HG03175 (cell line): ENCODE measurements at regions not wholly inside any gene's neighbourhood (a gene's known extent, or its start where the extent isn't known, plus 50 kb on each side); places are given as distances from the start of the nearest gene placed in this dataset.
"Not testable (repeated sequence)": the region's sequence is repeated elsewhere in the genome, so short reads cannot be mapped to it uniquely, and the experiment has no call there.

ENCODE experiments used
- ATAC-seq: cut with Tn5 transposase; IDR thresholded peaks from one replicate; pipeline ENCODE4 v1.9.1; 2021; ENCODE audit warnings: mild to moderate bottlenecking, moderate library complexity; ENCODE audit not compliant: unreplicated experiment

DNA sequence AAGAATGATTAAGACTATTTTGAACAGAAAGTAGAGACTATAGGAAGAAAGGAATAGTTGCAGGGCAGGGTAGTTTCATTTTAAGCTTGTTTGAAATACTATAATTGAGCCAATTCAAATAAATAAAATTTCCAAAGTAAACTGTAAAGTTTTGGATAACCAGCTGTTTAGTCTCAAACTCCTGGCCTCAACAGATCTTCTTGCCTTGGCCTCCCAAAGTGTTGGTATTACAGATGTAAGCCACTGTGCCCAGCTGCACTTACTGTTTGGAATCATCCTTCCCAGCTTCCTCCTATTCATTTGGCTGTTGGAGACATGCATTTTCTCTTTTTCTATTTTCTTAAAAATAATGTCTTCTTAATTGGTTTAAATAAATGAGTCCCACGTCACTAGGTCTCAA, 231.0 kb downstream of the NNT start:
- no peak for ATAC-seq

DNA sequence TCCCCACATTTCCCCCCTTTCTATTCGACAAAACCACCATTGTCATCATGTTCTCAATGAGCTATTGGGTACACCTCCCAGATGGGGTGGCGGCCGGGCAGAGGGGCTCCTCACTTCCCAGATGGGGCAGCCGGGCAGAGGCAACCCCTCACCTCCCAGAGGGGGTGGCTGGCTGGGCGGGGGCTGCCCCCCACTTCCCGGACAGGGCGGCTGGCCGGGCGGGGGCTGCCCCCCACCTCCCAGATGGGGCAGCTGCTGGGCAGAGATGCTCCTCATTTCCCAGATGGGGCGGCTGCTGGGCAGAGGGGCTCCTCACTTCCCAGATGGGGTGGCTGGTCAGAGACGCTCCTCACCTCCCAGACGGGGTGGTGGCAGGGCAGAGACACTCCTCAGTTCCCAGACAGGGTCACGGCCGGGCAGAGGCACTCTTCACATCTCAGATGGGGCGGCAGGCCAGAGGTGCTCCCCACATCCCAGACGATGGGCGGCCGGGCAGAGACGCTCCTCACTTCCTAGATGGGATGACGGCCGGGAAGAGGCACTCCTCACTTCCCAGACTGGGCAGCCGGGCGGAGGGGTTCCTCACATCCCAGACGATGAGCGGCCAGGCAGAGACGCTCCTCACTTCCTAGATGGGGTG, 221.5 kb downstream of the NNT start:
- not testable (repeated sequence) for ATAC-seq

DNA sequence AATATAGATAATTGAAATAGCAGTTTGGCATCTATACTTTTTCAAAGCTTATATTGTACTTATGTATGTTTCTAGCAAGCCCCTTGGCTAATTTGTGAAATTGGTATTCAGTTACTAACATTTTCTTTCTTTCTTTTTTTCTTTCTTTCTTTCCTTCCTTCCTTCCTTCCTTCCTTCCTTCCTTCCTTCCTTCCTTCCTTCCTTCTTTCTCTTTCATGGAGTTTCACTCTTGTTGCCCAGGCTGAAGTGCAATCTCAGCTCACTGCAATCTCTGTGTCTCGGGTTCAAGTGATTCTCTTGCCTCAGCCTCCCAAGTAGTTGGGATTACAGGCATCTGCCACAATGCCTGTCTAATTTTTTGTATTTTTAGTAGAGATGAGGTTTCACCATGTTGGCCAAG, 215.4 kb downstream of the NNT start:
- not testable (repeated sequence) for ATAC-seq

DNA sequence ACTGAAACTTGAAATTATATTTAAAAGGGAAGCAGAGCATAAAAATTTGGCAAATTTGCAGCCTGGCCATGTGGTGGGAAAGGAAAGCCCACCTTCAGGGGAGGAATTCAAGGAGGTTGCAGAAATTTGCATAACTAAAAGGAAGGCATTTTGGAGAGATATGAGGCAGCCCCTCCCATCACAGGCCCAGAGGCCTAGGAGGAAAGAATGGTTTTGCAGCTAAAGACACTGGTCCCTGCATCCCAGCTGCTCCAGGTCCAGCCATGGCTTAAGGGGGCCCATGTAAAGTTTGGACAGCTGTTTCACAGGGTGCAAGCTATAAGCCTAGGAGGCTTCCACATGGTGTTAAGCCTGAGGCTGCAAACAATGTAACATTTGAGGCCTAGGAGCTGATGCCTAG, 212.5 kb downstream of the NNT start:
- ATAC-seq, result no peak

DNA sequence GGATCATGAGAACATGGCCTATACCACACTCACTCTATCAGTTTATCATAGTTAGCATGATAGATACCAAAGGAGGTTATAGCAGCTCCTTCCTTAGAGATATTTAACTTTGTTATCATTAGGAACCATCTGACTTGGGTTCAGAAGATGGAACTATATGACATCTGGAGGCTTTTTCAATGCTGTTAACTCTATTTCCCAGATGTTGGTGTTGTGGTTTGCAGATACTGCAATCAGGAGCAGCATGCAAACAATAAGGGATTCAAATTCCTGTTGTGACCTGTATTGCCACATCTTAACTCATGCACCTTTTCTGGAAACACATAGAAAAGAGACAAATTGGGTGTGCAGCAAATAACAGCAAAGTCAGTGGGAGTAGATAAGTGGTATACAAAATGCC, 201.7 kb downstream of the NNT start:
- no peak for ATAC-seq

DNA sequence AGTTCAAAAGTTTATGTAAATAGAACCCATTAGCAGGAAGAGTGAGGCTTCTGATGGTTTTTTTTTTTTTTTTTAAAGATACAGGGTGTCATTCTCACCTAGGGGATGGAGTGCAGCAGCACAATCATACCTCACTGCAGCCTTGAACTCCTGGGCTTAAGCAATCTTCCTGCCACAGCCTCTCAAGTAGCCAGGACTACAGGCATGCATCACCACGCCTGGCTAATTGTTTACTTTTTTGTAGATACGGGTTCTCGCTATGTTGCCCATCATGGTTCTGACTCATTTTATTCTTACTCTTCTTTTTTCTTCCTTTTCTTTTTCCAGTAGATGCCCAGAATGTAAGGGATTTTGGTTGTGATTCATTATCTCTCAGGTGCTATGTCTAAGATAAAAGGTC, 201.1 kb downstream of the NNT start:
- no peak for ATAC-seq

DNA sequence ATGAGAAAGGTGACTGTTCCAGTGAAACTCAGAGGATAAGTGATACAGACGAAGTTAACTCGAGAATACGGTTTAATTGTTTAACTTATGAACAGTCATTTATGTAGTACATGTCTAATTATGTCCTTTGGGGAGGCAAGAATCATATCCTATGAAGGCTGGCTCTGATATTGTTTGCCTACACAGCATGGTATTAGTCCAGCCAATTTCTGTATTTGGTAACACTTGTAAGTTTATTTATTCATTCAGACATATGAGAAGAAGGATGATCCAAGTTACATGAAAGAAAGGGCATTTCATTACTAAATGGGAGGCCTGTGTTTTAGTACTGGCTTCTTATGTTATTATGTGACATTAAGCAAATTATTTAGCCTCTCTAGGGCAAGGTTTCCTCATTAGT, 199.7 kb downstream of the NNT start:
- ATAC-seq, result no peak

DNA sequence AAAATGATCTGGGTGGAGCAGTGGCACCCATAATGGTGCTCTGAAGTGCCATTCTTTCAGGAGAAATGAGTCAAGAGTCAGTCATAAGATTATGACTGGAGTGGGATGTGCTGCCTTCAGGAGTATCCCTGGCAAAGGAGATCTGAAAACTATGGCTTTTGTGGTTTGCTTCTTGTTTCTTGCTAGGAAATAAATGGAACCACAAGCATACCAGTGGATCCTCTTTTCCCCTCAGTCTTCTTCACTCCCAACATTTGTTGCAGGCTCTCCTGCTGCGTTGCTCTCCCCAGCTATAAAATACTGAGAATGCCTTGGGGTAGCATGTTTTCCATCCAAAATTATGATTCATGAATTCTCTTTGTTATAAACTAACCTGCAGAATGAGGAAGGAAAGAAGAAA, 199.1 kb downstream of the NNT start:
- no peak for ATAC-seq

DNA sequence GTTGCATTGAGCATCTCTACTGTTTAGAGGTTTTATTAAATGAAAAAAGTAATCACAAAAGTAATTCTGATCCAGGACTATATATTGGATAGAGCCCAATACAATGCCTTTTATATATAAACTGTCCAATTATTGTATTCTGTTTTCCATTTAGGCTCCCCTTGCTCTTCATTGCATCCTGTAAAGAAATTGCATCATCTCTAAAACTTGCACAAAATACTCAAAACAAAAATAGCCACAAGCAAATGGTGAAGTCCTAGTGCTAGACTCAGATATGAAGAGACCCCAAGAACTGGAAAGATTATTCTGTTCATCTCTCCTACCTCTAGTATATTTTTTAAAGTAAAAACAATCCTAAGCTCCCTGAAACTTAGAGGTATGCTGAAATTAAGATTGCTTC, 195.8 kb downstream of the NNT start:
- no peak for ATAC-seq

DNA sequence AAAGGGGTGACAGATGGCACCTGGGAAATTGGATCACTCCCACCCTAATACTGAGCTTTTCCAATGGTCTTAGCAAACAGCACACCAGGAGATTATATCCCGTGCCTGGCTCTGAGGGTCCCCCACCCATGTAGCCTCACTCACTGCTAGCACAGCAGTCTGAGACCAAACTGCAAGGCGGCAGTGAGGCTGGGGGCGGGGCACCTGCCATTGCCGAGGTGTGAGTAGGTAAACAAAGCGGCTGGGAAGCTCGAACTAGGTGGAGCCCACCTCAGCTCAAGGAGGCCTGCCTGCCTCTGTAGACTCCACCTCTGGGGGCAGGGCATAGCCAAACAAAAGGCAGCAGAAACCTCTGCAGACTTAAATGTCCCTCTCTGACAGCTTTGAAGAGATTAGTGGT, 188.9 kb downstream of the NNT start:
- ATAC-seq, result not testable (repeated sequence)

DNA sequence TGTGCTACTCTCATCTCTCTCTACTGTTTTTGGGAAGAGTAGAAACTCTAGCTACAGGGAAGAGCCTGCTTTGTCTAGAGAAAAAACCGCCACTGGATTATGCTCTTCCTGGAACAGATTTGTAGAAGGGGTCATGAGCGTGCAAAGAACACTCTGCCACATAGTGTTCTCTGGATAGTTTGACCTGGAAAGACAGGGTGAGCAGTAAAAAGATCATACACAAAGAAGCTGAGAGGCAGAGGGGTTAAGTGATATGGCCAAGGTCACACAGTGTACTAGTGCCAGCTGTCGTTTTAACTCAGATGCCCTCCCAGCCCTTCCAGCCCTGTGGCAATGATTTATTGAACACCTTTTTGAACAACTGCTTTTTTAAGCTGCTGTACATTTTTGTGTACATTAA, 182.2 kb downstream of the NNT start:
- ATAC-seq, result no peak

DNA sequence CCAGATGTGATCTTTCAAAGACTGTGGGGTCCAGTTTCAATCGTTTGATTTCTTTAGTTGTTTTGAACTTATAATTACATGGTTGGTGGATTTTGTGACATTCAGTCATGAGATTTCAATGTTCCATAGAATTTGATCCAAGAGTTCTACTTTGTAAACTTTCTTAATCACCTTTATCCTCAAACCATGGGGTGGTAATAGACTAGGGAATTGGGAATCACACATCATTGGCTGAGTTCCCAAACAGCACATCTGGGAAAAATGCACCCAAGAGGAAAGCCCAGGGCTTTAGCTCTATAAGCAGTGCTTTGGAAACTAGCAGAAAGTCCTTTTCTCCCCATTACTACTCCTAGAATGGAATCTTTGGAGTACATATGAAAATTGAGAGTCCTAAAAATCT, 177.6 kb downstream of the NNT start:
- ATAC-seq, result no peak

DNA sequence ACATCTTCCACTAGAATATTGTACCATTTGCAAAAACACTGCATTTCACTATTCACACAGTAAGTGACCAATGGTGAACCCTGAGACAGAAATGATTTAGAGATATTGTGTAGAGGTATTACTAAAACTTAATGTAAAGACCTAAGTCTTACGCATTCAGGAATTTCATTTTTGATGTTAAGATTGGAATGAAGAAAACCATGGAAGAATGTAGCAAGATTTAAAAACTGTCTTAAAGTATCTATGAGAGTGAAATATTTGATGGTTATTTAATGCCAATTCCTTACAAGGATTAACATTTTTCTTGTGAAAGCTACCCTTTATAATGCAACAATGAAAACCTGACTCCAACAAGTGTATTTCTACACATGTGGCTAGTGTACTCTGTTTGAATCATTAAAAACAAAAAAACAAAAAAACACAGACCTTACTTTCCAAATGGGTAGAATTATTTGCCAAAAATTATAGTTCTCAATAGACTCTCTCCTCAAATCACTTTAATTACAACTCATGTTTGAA, 172.0 kb downstream of the NNT start:
- ATAC-seq, result no peak

DNA sequence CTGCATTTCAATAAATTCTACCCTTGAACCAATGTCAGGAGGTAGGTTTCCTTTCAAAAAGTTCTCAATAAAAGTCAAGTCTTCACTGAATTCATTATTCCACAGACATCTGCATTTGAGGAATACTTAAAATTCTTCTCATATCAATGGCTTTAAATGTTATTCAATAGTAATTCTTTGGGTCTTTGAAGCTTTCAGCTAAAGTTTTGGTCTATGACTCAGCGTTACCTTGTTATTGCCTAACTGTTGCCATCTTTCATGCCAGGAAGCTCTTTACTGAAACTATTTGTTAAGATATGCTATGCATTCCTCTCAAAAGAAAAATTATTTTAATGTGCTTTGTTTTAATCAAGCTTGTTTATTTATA, 170.5 kb downstream of the NNT start:
- no peak for ATAC-seq

DNA sequence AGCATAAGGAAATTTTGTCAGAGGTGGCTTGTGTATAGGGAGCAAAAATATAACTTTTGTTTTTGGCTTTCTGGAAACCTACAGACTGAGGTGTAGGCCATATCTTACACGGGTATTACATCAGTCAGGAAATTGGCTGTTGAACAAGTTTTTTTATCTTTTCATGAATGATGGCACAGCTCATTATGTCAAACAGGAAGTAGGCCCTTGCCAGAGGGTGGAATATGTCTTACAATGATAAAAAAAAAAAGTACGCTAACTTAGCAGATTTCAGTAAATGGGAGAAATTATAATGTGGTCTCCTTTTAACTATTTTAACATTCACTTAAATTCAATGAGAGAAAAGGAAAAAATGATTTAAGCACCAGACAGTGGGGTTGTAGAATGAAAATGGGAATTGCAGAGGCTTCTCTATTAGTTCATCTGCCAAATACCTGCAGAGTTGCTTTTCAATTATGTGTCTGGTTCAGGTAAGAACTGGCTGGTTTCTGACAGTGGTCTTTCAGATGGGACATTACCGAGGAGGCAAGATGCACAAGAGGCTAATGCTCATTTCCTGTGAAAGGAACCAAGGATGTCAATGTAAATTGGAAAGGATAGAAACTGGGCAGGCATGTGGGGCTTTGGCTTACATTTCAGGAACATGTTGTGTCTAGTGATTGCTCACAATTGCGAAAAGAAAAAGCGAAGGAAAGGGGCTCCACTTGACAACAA, 169.9 kb downstream of the NNT start:
- ATAC-seq, result no peak

DNA sequence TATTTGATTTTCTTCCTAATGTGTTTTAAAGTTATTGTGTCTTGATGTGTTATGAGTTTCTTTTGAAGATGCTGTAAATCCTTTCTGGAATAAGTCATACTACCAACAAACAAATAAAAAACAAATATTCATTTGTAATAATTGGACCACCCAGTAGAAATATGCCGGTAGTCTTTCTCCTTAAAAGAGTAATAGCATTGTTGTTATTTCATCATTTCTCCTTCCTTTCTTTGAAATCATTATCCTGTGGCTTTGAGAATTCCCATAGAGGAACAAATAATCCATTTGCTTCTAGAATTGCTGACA, 169.4 kb downstream of the NNT start:
- no peak for ATAC-seq

DNA sequence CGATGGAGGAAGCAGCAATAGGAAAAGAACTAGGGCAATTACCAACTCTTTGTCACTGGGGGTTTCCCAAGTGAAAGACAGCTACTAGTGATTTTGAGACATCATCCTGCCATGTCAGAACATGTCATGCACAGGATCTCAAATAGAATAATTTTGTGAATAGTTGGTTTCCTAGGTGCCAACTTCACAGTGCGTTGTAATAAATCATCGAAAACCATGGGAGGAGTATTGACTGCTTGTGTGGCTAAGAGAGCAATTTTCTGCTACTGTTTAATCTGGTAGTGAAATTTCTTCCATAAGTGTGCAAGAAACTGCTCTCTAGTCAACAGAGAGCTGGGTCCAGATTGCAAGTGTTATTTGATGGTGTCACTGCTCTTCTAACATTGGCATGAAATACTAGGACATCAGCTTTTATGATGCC, 168.6 kb downstream of the NNT start:
- no peak for ATAC-seq

DNA sequence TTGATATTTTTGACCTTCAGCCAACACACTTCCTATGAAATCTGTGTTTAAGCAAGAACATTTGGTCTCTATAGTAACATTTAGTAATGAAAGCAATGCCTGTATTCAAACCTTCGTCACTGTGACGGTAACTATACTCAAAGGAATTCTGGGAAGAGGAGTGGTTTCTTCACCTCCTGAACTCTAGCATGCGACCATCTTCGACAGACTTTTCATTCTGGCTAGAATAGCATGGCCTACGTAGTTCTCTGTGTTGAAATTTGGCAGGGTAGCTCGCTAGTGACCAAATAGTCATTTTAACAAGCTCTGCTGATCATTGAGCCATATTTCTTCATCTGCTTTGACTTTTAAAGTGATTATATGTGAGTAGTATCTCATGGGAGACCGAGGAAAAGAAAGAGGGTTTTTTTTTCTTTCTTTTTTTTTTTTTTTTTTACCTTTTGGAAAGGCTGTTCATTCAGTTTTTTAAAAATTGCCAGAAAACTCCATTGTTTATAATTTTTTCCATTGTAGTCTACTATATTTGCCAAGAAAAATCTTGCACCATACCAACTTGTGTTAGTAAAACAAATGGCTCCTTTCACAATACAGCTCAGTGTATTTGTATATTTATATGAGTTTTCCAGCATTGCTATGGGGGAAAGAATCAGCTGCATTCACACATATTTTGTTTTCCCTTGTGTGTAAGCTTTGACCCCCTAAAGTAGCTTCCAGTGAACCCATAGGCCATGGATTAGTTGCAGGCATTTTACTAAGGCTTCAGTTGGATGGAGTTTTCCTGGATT, 166.8 kb downstream of the NNT start:
- ATAC-seq, result no peak
